ENCODE measurements at regions not wholly inside any gene's neighbourhood (a gene's known extent, or its start where the extent isn't known, plus 50 kb on each side); places are given as distances from the start of the nearest gene placed in this dataset.

DNA sequence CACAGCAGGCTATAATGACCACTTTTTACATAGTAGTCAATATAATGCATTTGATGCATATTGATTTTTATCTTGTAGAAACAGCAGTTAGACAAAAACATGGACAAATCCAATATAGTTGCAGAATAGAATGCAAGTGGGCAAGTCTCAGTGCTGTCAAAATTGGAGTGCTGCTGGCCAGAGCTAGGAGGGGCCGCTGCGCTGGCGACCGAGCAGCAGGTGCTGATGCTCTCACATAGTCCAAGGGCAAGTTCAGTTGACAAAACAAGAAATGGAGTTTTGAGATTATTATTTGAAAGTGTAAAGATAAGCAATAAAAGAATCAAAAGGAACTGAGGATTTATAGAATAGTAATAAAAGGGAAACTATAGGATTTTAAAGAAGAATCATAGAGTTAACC is 60.6 kb upstream of the CDK20 start:
- DNase-seq, result no peak

DNA sequence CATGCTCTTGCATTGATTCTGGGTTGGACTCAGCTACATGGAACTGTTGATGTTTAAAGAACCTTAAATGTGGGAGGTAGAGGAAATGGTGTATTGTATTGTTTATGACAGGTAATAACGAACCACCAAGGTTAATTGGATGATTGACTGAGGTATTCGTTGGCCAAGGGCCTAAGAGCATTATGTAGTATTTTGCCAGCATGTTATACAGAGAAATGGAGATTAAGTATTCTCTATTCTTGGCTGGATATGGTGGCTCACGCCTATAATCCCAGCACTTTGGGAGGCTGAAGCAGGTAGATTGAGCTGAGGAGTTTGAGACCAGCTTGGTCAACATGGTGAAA is 59.0 kb upstream of the CDK20 start:
- DNase-seq, result no peak

DNA sequence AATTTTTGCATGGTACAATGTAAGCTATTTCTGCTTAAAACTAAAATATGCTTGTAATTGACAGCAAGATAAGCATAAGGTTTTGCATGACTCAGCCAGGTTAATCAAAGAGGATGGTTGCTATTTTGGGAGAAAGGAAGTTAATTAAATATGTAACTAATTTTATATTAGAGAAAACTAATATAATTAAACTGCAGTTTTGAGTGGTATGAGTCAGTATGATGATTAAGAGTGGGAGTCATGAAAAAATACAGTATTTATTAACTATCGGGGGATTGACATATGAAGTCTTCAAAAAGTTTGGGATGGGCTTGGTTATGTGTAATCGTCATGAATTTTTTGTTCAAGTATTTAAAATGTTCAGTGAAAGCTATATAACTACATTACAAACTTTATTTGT is 54.0 kb upstream of the CDK20 start:
- DNase-seq, result no peak

DNA sequence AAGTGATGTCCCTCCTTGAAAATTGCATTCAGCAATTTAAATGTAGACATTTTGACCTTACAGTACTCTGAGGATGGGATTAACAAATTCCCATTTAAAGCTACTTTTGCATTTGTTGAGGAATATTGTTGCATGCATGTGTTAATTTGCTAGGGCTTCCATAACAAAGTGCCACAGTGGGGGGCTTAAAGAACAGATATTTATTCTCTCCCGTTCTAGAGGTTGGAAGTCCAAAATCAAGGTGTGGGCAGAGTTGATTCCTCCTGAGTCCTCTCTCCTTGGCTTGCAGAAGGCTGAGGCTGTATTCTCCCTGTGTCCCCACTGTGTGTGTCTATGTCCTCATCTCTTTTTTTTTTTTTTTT is 51.8 kb upstream of the CDK20 start:
- no peak for DNase-seq

DNA sequence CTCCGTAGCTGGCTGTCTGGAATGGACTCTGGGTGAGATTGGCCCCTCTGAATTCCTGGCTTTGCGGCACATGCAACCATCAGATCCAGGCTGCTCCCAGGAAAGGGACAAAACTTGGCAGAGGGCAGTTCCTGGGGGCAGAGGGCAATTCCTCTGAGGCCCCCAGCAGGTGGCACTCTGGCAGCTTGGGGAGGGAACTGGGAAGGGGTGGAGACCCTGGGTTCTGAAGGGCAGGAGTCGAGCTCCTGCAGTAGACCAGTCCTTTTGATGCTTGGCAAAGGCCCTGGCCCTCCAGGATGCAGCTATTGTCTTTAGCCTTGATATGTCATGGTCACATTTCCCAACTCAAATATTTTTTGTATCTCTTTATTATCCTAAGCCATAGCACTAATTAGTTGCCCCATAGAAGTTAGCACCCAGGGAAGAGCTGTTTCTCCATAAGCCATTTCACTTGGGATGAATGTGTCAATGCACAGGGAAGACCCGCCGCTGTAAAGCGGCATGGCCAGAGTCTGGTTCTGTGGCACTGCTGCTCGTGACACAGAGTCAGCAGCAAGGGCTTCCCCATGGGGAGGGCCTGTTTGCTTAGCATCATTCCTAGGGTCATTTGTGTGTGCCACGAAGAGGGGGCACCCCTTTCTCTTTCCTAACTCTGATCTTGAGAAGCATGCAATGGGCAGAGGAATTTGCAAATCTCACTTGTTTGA is 51.2 kb upstream of the CDK20 start:
- no peak for DNase-seq

DNA sequence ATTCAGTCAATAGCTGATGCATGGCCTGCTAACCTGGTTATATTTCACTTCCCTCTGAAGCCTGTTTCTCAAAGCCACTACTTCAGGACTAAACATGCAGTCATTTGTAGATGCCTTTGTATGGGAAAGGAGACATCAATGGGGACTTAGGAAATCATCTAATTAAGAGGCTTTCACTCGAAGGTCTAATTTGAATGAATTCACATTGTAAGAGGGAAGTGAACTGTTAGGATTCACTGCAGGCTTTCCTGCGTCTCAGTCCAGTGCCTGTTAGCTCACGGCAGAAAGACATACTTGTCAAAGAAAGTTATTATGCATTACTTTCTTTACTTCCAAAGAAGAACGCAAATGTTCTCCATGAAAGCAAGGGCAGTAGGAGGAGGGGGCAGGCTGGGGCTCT is 50.6 kb upstream of the CDK20 start:
- DNase-seq, result no peak

Measured in nucleus accumbens (tissue), 56 donors.